Liver (tissue), 8 donors: ENCODE measurements at regions not wholly inside any gene's neighbourhood (a gene's known extent, or its start where the extent isn't known, plus 50 kb on each side); places are given as distances from the start of the nearest gene placed in this dataset.

Experiments used
- DNase-seq: peaks from one replicate; pipeline ENCODE4 v3.0.0-alpha.2; 2017; ENCODE audit warnings: low spot score
- H3K27ac ChIP-seq, 2 donors: one replicate each; pipeline ENCODE4 v1.7.0; 2013; ENCODE audit warnings: inconsistent platforms in 2 of 2, low read length in 2 of 2, control low read depth in 1 of 2, low read depth in 1 of 2, mild to moderate bottlenecking in 1 of 2
- H3K27me3 ChIP-seq, 4 donors: one replicate each; pipeline versions ENCODE4 v1.6.1 to v1.7.0; 2013; ENCODE audit warnings: low read length in 3 of 4, inconsistent platforms in 1 of 4, mild to moderate bottlenecking in 1 of 4, moderate library complexity in 1 of 4; ENCODE audit not compliant: control insufficient read depth in 4 of 4, insufficient read depth in 4 of 4
- H3K36me3 ChIP-seq, 4 donors: one replicate each; pipeline versions ENCODE4 v1.6.1 to v1.7.0; 2013; ENCODE audit warnings: low read length in 3 of 4, mild to moderate bottlenecking in 3 of 4, low read depth in 1 of 4, moderate library complexity in 1 of 4; ENCODE audit not compliant: control insufficient read depth in 4 of 4, insufficient read depth in 3 of 4
- H3K4me1 ChIP-seq, 4 donors: one replicate each; pipeline versions ENCODE4 v1.6.1 to v1.7.0; 2013; ENCODE audit warnings: low read length in 3 of 4, mild to moderate bottlenecking in 3 of 4, moderate library complexity in 1 of 4; ENCODE audit not compliant: control insufficient read depth in 4 of 4, insufficient read depth in 4 of 4
- H3K4me3 ChIP-seq, 3 donors: one replicate each; pipeline versions ENCODE4 v1.6.1 to v1.7.0; 2013; ENCODE audit warnings: low read length in 3 of 3, control low read depth in 1 of 3, low read depth in 1 of 3, mild to moderate bottlenecking in 1 of 3
- H3K9ac ChIP-seq, 2 donors: one replicate each; pipeline ENCODE4 v1.7.0; 2013; ENCODE audit warnings: low read length in 2 of 2, mild to moderate bottlenecking in 2 of 2, moderate library complexity in 2 of 2, control low read depth in 1 of 2, low read depth in 1 of 2
- H3K9me3 ChIP-seq, 4 donors: one replicate each; pipeline versions ENCODE4 v1.6.1 to v1.7.0; 2013; ENCODE audit warnings: low read length in 3 of 4; ENCODE audit not compliant: control insufficient read depth in 4 of 4
- EGR1 ChIP-seq, 2 donors: IDR thresholded peaks; 2 replicates each; pipeline ENCODE4 v1.6.1; 2016 to 2018; ENCODE audit warnings: antibody characterized with exemption in 2 of 2, low read depth in 2 of 2
- FOXA1 ChIP-seq: IDR thresholded peaks from 2 replicates; pipeline ENCODE4 v1.6.1; 2016; ENCODE audit warnings: antibody characterized with exemption
- FOXA2 ChIP-seq: IDR thresholded peaks from 2 replicates; pipeline ENCODE4 v1.6.1; 2016; ENCODE audit warnings: antibody characterized with exemption
- GABPA ChIP-seq, 2 donors: IDR thresholded peaks in 1 of 2; conservative IDR thresholded peaks in 1 of 2; 2 replicates each; pipeline ENCODE4 v1.6.1; 2016; ENCODE audit warnings: antibody characterized with exemption in 2 of 2, mild to moderate bottlenecking in 1 of 2, moderate library complexity in 1 of 2
- HNF4A ChIP-seq, 2 donors: conservative IDR thresholded peaks; 2 replicates each; pipeline ENCODE4 v1.6.1; 2016; ENCODE audit warnings: antibody characterized with exemption in 2 of 2, mild to moderate bottlenecking in 2 of 2
- JUND ChIP-seq, 2 donors: IDR thresholded peaks; 2 replicates each; pipeline ENCODE4 v1.6.1; 2016; ENCODE audit warnings: antibody characterized with exemption in 2 of 2
- NR2F2 ChIP-seq: IDR thresholded peaks from 2 replicates; pipeline ENCODE4 v1.6.1; 2016; ENCODE audit warnings: antibody characterized with exemption
- RAD21 ChIP-seq, 2 donors: IDR thresholded peaks; 2 replicates each; pipeline ENCODE4 v1.6.1; 2016; ENCODE audit warnings: antibody characterized with exemption in 2 of 2, mild to moderate bottlenecking in 2 of 2
- RXRA ChIP-seq, 2 donors: IDR thresholded peaks; 2 replicates each; pipeline ENCODE4 v1.6.1; 2017 to 2018; ENCODE audit warnings: antibody characterized with exemption in 2 of 2, mild to moderate bottlenecking in 1 of 2
- TAF1 ChIP-seq: conservative IDR thresholded peaks from 2 replicates; pipeline ENCODE4 v1.6.1; 2016; ENCODE audit warnings: antibody characterized with exemption, mild to moderate bottlenecking
- YY1 ChIP-seq: IDR thresholded peaks from 2 replicates; pipeline ENCODE4 v1.6.1; 2016; ENCODE audit warnings: antibody characterized with exemption, mild to moderate bottlenecking
- WGBS: extraction: QIAGEN DNeasy Blood & Tissue Kit; methylation state at CpG from one replicate; pipeline ENCODE4 v1.1.7; 2013; 5-methylcytosine and 5-hydroxymethylcytosine counted together
- TF ChIP-seq, protein P1 (sequence below): IDR thresholded peaks from 2 replicates; pipeline ENCODE4 v1.6.1; 2016; ENCODE audit warnings: antibody characterized with exemption
- TF ChIP-seq, protein P2 (sequence below): IDR thresholded peaks from 2 replicates; pipeline ENCODE4 v1.6.1; 2016; ENCODE audit warnings: antibody characterized with exemption
- TF ChIP-seq, protein P3 (sequence below): IDR thresholded peaks from 2 replicates; pipeline ENCODE4 v1.6.1; 2016; ENCODE audit warnings: antibody characterized with exemption, mild to moderate bottlenecking
- TF ChIP-seq, protein P4 (sequence below): IDR thresholded peaks from 2 replicates; pipeline ENCODE4 v1.6.1; 2016; ENCODE audit warnings: antibody characterized with exemption
- TF ChIP-seq, protein P5 (sequence below): fragments of 150-350 bp; IDR thresholded peaks from 2 replicates; pipeline ENCODE4 v1.5.1; 2017; ENCODE audit warnings: improper control_type of control experiment, low read depth, low read length; ENCODE audit not compliant: missing input control
- donor health status: healthy.
- donor health status: healthy.
- donor health status: healthy.
- donor health status: healthy.
- donor health status: healthy.

DNA sequence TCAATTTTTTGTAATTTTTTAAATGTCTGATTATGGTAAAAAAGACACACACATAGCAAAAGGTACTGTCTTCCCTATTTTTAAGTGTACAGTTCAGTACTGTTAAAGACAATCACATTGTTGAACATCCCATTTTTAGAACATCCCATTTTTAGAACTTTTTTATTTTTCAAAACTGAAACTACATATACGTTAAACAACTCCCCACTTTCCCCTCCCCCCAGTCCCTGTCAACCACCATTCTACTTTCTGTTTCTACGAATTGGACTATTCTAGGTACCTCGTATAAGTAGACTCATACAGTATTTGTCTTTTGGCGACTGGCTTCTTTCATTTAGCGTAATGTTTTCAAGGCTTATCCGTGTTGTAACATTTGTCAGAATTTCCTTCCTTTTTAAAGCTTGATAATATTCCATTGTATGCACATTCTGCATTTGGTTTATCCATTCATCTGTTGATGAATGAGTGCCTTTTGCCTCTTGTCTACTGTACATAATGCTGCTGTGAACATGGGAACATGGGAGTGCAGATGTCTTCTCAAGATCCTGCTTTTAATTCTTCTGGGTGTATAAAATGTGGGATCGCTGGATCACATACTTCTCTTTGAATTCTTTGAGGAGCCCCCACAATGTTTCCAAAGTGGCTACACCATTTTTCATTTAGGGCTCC, 154.0 kb downstream of the PIK3R1 start:
- DNase-seq = no peak
- WGBS = 73% methylated on average over 7 of the region's 7 CpGs
- TF ChIP-seq, protein P1, sequence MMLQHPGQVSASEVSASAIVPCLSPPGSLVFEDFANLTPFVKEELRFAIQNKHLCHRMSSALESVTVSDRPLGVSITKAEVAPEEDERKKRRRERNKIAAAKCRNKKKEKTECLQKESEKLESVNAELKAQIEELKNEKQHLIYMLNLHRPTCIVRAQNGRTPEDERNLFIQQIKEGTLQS = no peak
- TF ChIP-seq, protein P2, sequence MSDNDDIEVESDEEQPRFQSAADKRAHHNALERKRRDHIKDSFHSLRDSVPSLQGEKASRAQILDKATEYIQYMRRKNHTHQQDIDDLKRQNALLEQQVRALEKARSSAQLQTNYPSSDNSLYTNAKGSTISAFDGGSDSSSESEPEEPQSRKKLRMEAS = no peak
- TF ChIP-seq RXRA (IDR thresholded peaks at IDR 0.05) = no peak
- TF ChIP-seq NR2F2 = no peak
- no peak for TF ChIP-seq FOXA2
- no peak for TF ChIP-seq FOXA1
- TF ChIP-seq, protein P3, sequence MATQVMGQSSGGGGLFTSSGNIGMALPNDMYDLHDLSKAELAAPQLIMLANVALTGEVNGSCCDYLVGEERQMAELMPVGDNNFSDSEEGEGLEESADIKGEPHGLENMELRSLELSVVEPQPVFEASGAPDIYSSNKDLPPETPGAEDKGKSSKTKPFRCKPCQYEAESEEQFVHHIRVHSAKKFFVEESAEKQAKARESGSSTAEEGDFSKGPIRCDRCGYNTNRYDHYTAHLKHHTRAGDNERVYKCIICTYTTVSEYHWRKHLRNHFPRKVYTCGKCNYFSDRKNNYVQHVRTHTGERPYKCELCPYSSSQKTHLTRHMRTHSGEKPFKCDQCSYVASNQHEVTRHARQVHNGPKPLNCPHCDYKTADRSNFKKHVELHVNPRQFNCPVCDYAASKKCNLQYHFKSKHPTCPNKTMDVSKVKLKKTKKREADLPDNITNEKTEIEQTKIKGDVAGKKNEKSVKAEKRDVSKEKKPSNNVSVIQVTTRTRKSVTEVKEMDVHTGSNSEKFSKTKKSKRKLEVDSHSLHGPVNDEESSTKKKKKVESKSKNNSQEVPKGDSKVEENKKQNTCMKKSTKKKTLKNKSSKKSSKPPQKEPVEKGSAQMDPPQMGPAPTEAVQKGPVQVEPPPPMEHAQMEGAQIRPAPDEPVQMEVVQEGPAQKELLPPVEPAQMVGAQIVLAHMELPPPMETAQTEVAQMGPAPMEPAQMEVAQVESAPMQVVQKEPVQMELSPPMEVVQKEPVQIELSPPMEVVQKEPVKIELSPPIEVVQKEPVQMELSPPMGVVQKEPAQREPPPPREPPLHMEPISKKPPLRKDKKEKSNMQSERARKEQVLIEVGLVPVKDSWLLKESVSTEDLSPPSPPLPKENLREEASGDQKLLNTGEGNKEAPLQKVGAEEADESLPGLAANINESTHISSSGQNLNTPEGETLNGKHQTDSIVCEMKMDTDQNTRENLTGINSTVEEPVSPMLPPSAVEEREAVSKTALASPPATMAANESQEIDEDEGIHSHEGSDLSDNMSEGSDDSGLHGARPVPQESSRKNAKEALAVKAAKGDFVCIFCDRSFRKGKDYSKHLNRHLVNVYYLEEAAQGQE = no peak
- TF ChIP-seq, protein P4, sequence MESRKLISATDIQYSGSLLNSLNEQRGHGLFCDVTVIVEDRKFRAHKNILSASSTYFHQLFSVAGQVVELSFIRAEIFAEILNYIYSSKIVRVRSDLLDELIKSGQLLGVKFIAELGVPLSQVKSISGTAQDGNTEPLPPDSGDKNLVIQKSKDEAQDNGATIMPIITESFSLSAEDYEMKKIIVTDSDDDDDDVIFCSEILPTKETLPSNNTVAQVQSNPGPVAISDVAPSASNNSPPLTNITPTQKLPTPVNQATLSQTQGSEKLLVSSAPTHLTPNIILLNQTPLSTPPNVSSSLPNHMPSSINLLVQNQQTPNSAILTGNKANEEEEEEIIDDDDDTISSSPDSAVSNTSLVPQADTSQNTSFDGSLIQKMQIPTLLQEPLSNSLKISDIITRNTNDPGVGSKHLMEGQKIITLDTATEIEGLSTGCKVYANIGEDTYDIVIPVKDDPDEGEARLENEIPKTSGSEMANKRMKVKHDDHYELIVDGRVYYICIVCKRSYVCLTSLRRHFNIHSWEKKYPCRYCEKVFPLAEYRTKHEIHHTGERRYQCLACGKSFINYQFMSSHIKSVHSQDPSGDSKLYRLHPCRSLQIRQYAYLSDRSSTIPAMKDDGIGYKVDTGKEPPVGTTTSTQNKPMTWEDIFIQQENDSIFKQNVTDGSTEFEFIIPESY = no peak
- TF ChIP-seq GABPA (IDR thresholded peaks at IDR 0.05 in 1 of 2, conservative IDR thresholded peaks at IDR 0.05 in 1 of 2) = no peak
- no peak for TF ChIP-seq HNF4A (conservative IDR thresholded peaks at IDR 0.05)
- TF ChIP-seq EGR1 (IDR thresholded peaks at IDR 0.05; ENCODE audit: low read depth in 2 of 2) = no peak
- Histone ChIP-seq H3K27ac (no peak overlapping the region), H3K9ac (no peak overlapping the region), H3K9me3 (no peaks in the 10 kb centered on the region), H3K4me1 (no peaks in the 10 kb centered on the region), H3K4me3 (no peak overlapping the region), H3K36me3 (no peaks in the 10 kb centered on the region), H3K27me3 (no peaks in the 10 kb centered on the region)

DNA sequence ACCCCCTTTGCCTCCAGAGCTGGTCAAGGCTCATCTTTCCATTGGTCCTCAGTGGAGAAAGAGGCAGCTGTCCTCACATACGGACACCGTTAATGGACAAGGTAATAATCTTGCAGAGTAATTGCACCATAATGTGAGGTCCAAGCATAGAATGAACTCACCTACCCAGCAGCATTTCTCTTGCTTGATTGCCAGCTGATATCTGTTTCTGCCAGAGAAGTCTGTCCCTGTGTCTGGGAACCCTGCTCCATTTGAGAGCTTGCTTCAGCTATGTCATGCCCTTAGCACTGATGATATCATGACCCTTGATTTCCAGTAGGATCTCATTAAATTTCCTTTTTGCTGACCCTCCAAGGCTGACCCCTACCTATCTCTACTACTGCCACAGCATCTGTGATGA, 154.6 kb downstream of the PIK3R1 start:
- H3K4me1 ChIP-seq = no peaks in the 10 kb centered on the region
- 97% methylated on average over 2 of the region's 2 CpGs for WGBS
- DNase-seq = no peak
- no peak for TF ChIP-seq JUND (IDR thresholded peaks at IDR 0.05)
- TF ChIP-seq NR2F2 = no peak
- TF ChIP-seq YY1 = no peak
- no peak for TF ChIP-seq FOXA1
- TF ChIP-seq EGR1 (IDR thresholded peaks at IDR 0.05; ENCODE audit: low read depth in 2 of 2) = no peak
- no peak for TF ChIP-seq RXRA (IDR thresholded peaks at IDR 0.05)
- no peak for TF ChIP-seq HNF4A (conservative IDR thresholded peaks at IDR 0.05)
- TF ChIP-seq, protein P4 = no peak
- TF ChIP-seq, protein P2 = no peak
- TF ChIP-seq, protein P5, sequence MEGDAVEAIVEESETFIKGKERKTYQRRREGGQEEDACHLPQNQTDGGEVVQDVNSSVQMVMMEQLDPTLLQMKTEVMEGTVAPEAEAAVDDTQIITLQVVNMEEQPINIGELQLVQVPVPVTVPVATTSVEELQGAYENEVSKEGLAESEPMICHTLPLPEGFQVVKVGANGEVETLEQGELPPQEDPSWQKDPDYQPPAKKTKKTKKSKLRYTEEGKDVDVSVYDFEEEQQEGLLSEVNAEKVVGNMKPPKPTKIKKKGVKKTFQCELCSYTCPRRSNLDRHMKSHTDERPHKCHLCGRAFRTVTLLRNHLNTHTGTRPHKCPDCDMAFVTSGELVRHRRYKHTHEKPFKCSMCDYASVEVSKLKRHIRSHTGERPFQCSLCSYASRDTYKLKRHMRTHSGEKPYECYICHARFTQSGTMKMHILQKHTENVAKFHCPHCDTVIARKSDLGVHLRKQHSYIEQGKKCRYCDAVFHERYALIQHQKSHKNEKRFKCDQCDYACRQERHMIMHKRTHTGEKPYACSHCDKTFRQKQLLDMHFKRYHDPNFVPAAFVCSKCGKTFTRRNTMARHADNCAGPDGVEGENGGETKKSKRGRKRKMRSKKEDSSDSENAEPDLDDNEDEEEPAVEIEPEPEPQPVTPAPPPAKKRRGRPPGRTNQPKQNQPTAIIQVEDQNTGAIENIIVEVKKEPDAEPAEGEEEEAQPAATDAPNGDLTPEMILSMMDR = no peak
- no peak for TF ChIP-seq RAD21 (IDR thresholded peaks at IDR 0.05)
- TF ChIP-seq GABPA (IDR thresholded peaks at IDR 0.05 in 1 of 2, conservative IDR thresholded peaks at IDR 0.05 in 1 of 2) = no peak
- TF ChIP-seq, protein P1 = no peak
- no peak for TF ChIP-seq TAF1

More for the DNA sequence above, 154.6 kb downstream of the PIK3R1 start:
- Histone ChIP-seq H3K36me3 (no peaks in the 10 kb centered on the region), H3K4me3 (no peak overlapping the region), H3K9ac (no peak overlapping the region), H3K27ac (no peak overlapping the region), H3K27me3 (no peaks in the 10 kb centered on the region), H3K9me3 (no peaks in the 10 kb centered on the region)
